ENCODE measurements at regions not wholly inside any gene's neighbourhood (a gene's known extent, or its start where the extent isn't known, plus 50 kb on each side); places are given as distances from the start of the nearest gene placed in this dataset.

GRCh38 chr18:38350141-38350540, 784.5 kb upstream of the CELF4 start:
- DNase-seq: no peak

- no peak for DNase-seq
These were observed 765.0 kb upstream of the CELF4 start for GRCh38 chr18:38330573-38330972.

GRCh38 chr18:38329145-38329544, 763.5 kb upstream of the CELF4 start:
- DNase-seq: no peak

GRCh38 chr18:38322206-38322605, 756.6 kb upstream of the CELF4 start:
- no peak for DNase-seq

- DNase-seq: no peak
These were observed 755.7 kb upstream of the CELF4 start for GRCh38 chr18:38321262-38321661.

GRCh38 chr18:38318416-38318815, 752.8 kb upstream of the CELF4 start:
- no peak for DNase-seq

- DNase-seq: no peak
These were observed 748.2 kb upstream of the CELF4 start for GRCh38 chr18:38313831-38314230.

GRCh38 chr18:38312532-38312931, 746.9 kb upstream of the CELF4 start:
- no peak for DNase-seq

- no peak for DNase-seq
These were observed 745.3 kb upstream of the CELF4 start for GRCh38 chr18:38310936-38311335.

GRCh38 chr18:38307914-38308313, 742.3 kb upstream of the CELF4 start:
- DNase-seq: no peak

GRCh38 chr18:38305961-38306360, 740.4 kb upstream of the CELF4 start:
- no peak for DNase-seq

GRCh38 chr18:38301621-38302020, 736.0 kb upstream of the CELF4 start:
- DNase-seq: no peak

GRCh38 chr18:38297910-38298309, 732.3 kb upstream of the CELF4 start:
- no peak for DNase-seq

- no peak for DNase-seq
These were observed 724.6 kb upstream of the CELF4 start for GRCh38 chr18:38290229-38290628.

GRCh38 chr18:38284972-38285371, 719.4 kb upstream of the CELF4 start:
- DNase-seq: no peak

- no peak for DNase-seq
These were observed 697.5 kb upstream of the CELF4 start for GRCh38 chr18:38263066-38263465.

- no peak for DNase-seq
These were observed 697.1 kb upstream of the CELF4 start for GRCh38 chr18:38262661-38263060.

GRCh38 chr18:38257661-38258060, 692.1 kb upstream of the CELF4 start:
- DNase-seq: no peak

GRCh38 chr18:38256366-38256765, 690.8 kb upstream of the CELF4 start:
- DNase-seq: no peak

- no peak for DNase-seq
These were observed 685.4 kb upstream of the CELF4 start for GRCh38 chr18:38250971-38251370.

- no peak for DNase-seq
These were observed 678.9 kb upstream of the CELF4 start for GRCh38 chr18:38244480-38244879.

GRCh38 chr18:38243291-38243690, 677.7 kb upstream of the CELF4 start:
- DNase-seq: no peak

- no peak for DNase-seq
These were observed 676.1 kb upstream of the CELF4 start for GRCh38 chr18:38241736-38242135.

GRCh38 chr18:38241216-38241615, 675.6 kb upstream of the CELF4 start:
- DNase-seq: no peak

- no peak for DNase-seq
These were observed 674.0 kb upstream of the CELF4 start for GRCh38 chr18:38239606-38240005.

GRCh38 chr18:38237796-38238195, 672.2 kb upstream of the CELF4 start:
- DNase-seq: no peak
